ENCODE measurements at regions not wholly inside any gene's neighbourhood (a gene's known extent, or its start where the extent isn't known, plus 50 kb on each side); places are given as distances from the start of the nearest gene placed in this dataset.

- DNase-seq (ENCODE audit: low spot score): no peak
Observed at GRCh38 chr9:673264-673965, 168.1 kb upstream of the DMRT1 start.

GRCh38 chr9:673966-674526 is 167.5 kb upstream of the DMRT1 start:
- DNase-seq (ENCODE audit: low spot score): no peak

- DNase-seq (ENCODE audit: low spot score): no peak
Observed at GRCh38 chr9:675697-676370, 165.7 kb upstream of the DMRT1 start.

- DNase-seq (ENCODE audit: low spot score): no peak
Observed at GRCh38 chr9:676780-677438, 164.6 kb upstream of the DMRT1 start.

- no peak for DNase-seq (ENCODE audit: low spot score)
Observed at GRCh38 chr9:677461-678097, 163.9 kb upstream of the DMRT1 start.

- DNase-seq (ENCODE audit: low spot score): no peak
Observed at GRCh38 chr9:678897-679296, 162.6 kb upstream of the DMRT1 start.

GRCh38 chr9:679462-679861 is 162.0 kb upstream of the DMRT1 start:
- DNase-seq (ENCODE audit: low spot score): no peak

- no peak for DNase-seq (ENCODE audit: low spot score)
Observed at GRCh38 chr9:680106-680505, 161.4 kb upstream of the DMRT1 start.

- DNase-seq (ENCODE audit: low spot score): no peak
Observed at GRCh38 chr9:682633-683508, 158.6 kb upstream of the DMRT1 start.

- DNase-seq (ENCODE audit: low spot score): no peak
Observed at GRCh38 chr9:683509-684021, 157.9 kb upstream of the DMRT1 start.

- DNase-seq (ENCODE audit: low spot score): peak; percentile 27
Observed at GRCh38 chr9:684054-684890, 157.2 kb upstream of the DMRT1 start.

GRCh38 chr9:684941-685340 is 156.6 kb upstream of the DMRT1 start:
- no peak for DNase-seq (ENCODE audit: low spot score)

GRCh38 chr9:686321-686813 is 155.1 kb upstream of the DMRT1 start:
- DNase-seq (ENCODE audit: low spot score): no peak

- no peak for DNase-seq (ENCODE audit: low spot score)
Observed at GRCh38 chr9:687034-687785, 154.3 kb upstream of the DMRT1 start.

GRCh38 chr9:687994-688393 is 153.5 kb upstream of the DMRT1 start:
- no peak for DNase-seq (ENCODE audit: low spot score)

GRCh38 chr9:690517-691111 is 150.9 kb upstream of the DMRT1 start:
- no peak for DNase-seq (ENCODE audit: low spot score)

- DNase-seq (ENCODE audit: low spot score): no peak
Observed at GRCh38 chr9:691825-692400, 149.6 kb upstream of the DMRT1 start.

GRCh38 chr9:692636-693129 is 148.8 kb upstream of the DMRT1 start:
- DNase-seq (ENCODE audit: low spot score): no peak

Data from COLO829 (cell line).